ENCODE measurements at regions not wholly inside any gene's neighbourhood (a gene's known extent, or its start where the extent isn't known, plus 50 kb on each side); places are given as distances from the start of the nearest gene placed in this dataset.

DNA sequence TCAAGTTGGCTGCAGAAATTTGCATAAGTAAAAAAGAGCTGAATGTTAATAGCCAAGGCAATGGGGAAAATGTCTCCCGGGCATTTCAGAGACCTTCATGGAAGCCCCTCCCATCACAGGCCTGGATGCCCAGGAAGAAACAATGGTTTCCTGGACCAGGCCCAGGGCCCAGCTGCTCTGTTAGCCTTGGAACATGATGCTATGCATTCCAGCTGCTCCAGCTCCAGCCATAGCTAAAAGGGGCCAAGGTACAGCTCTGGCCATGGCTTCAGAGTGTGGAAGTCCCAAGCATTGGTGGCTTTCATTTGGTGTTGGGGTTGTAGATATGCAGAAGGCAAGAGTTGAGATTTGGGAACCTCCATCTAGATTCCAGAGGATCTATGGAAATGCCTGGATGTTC, 508.3 kb downstream of the SPRY1 start:
- H3K4me1 ChIP-seq (ENCODE audit: control insufficient read depth in 3 of 3, insufficient read depth in 3 of 3, low read length in 3 of 3) = no peaks in the 10 kb centered on the region
- H3K9me3 ChIP-seq (ENCODE audit: control insufficient read depth in 3 of 3, low read length in 3 of 3) = peaks cover 0 to 2% (median 0%) of the 10 kb centered on the region in 3 donors
- no peak overlapping the region for H3K9ac ChIP-seq (ENCODE audit: low read depth in 1 of 3, low read length in 3 of 3)
- no peaks in the 10 kb centered on the region for H3K36me3 ChIP-seq (ENCODE audit: control insufficient read depth in 3 of 3, insufficient read depth in 3 of 3, low read length in 3 of 3)
- no peak overlapping the region for H3K4me3 ChIP-seq (ENCODE audit: low read length in 3 of 3)
- H3K27me3 ChIP-seq (ENCODE audit: control insufficient read depth in 3 of 3, insufficient read depth in 3 of 3, low read length in 3 of 3) = no peaks in the 10 kb centered on the region
- H3K27ac ChIP-seq (ENCODE audit: low read depth, low read length) = no peak overlapping the region

DNA sequence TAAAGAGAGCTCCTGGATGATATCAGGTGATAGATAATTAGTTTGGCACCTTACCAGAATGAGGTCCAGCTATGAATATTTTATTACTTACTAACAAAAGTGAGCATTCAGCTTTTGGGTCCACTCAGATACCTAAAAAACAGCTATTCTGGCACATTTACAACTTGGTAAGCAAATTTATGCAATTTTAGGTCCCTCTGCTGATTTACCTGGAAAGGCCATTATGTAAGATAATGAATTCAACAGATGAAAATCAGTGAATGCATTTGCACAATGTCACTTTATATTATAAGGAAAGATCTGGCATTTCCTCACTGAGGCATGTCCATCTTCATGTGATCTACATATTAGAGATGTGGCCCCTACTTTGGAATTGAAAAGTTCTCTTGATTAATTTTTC, 517.0 kb downstream of the SPRY1 start:
- no peaks in the 10 kb centered on the region for H3K36me3 ChIP-seq (ENCODE audit: control insufficient read depth in 3 of 3, insufficient read depth in 3 of 3, low read length in 3 of 3)
- H3K4me1 ChIP-seq (ENCODE audit: control insufficient read depth in 3 of 3, insufficient read depth in 3 of 3, low read length in 3 of 3) = no peaks in the 10 kb centered on the region

DNA sequence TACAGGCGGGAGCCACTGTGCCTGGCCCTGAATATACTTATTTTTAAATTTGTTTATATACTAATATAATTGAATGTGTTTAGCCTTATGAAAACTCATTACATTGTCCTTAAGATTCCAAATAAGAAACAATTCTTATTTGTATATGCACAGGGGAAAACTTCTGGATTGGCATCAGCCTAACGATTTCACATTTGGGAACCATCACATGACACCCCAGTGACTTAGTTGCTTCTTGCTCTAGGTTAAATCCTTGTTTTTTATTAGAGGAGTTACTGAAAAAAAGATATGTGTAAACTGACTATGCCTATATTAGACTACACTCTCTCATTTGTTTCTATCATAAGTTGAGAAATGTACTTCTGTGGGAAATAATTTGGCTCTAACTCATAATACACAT, 520.2 kb downstream of the SPRY1 start:
- H3K9me3 ChIP-seq (ENCODE audit: control insufficient read depth in 3 of 3, low read length in 3 of 3) = no peaks in the 10 kb centered on the region
- H3K27me3 ChIP-seq (ENCODE audit: control insufficient read depth in 3 of 3, insufficient read depth in 3 of 3, low read length in 3 of 3) = no peaks in the 10 kb centered on the region
- no peak overlapping the region for H3K4me3 ChIP-seq (ENCODE audit: low read length in 3 of 3)
- no peak overlapping the region for H3K27ac ChIP-seq (ENCODE audit: low read depth, low read length)
- no peak overlapping the region for H3K9ac ChIP-seq (ENCODE audit: low read depth in 1 of 3, low read length in 3 of 3)
- H3K4me1 ChIP-seq (ENCODE audit: control insufficient read depth in 3 of 3, insufficient read depth in 3 of 3, low read length in 3 of 3) = no peaks in the 10 kb centered on the region
- H3K36me3 ChIP-seq (ENCODE audit: control insufficient read depth in 3 of 3, insufficient read depth in 3 of 3, low read length in 3 of 3) = no peaks in the 10 kb centered on the region

More for the DNA sequence above, 517.0 kb downstream of the SPRY1 start:
- Histone ChIP-seq H3K4me3 (ENCODE audit: low read length in 3 of 3) (no peak overlapping the region), H3K9ac (ENCODE audit: low read depth in 1 of 3, low read length in 3 of 3) (no peak overlapping the region), H3K27ac (ENCODE audit: low read depth, low read length) (no peak overlapping the region), H3K27me3 (ENCODE audit: control insufficient read depth in 3 of 3, insufficient read depth in 3 of 3, low read length in 3 of 3) (no peaks in the 10 kb centered on the region), H3K9me3 (ENCODE audit: control insufficient read depth in 3 of 3, low read length in 3 of 3) (no peaks in the 10 kb centered on the region)

DNA sequence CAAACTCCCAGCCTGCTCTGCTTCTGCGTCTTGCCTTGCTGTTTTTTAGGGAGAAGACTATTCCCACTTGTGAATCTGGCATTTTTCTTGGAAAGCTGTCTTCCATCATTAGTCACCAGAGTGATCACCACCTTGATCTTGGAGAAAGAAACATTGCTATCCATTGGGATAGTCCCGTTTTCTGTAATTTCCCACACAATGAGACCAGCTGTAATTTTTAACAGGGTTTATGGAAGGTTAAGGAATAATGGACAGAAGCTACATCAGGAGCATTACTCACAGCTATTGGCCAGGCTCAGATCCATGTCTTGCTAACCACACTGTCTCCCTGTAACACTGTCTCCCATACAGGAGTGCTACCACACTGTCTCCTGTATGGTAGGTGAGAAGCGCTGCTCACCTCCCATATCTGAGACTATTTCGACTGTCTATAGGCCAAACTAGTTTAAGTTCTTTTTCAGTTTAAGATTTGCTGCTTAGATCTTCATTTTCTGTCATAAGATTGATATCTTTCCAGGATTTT, 523.0 kb downstream of the SPRY1 start:
- H3K27me3 ChIP-seq (ENCODE audit: control insufficient read depth in 3 of 3, insufficient read depth in 3 of 3, low read length in 3 of 3) = no peaks in the 10 kb centered on the region
- H3K27ac ChIP-seq (ENCODE audit: low read depth, low read length) = no peak overlapping the region
- H3K9me3 ChIP-seq (ENCODE audit: control insufficient read depth in 3 of 3, low read length in 3 of 3) = no peaks in the 10 kb centered on the region
- H3K36me3 ChIP-seq (ENCODE audit: control insufficient read depth in 3 of 3, insufficient read depth in 3 of 3, low read length in 3 of 3) = no peaks in the 10 kb centered on the region
- H3K4me3 ChIP-seq (ENCODE audit: low read length in 3 of 3) = no peak overlapping the region
- no peak overlapping the region for H3K9ac ChIP-seq (ENCODE audit: low read depth in 1 of 3, low read length in 3 of 3)
- no peaks in the 10 kb centered on the region for H3K4me1 ChIP-seq (ENCODE audit: control insufficient read depth in 3 of 3, insufficient read depth in 3 of 3, low read length in 3 of 3)

- H3K9me3 ChIP-seq (ENCODE audit: control insufficient read depth in 3 of 3, low read length in 3 of 3) = no peaks in the 10 kb centered on the region
- H3K36me3 ChIP-seq (ENCODE audit: control insufficient read depth in 3 of 3, insufficient read depth in 3 of 3, low read length in 3 of 3) = peaks cover 0 to 2% (median 0%) of the 10 kb centered on the region in 3 donors
- H3K4me3 ChIP-seq (ENCODE audit: low read length in 3 of 3) = no peak overlapping the region
- H3K27me3 ChIP-seq (ENCODE audit: control insufficient read depth in 3 of 3, insufficient read depth in 3 of 3, low read length in 3 of 3) = no peaks in the 10 kb centered on the region
- H3K9ac ChIP-seq (ENCODE audit: low read depth in 1 of 3, low read length in 3 of 3) = no peak overlapping the region
- no peaks in the 10 kb centered on the region for H3K4me1 ChIP-seq (ENCODE audit: control insufficient read depth in 3 of 3, insufficient read depth in 3 of 3, low read length in 3 of 3)
- H3K27ac ChIP-seq (ENCODE audit: low read depth, low read length) = no peak overlapping the region
Observed at GRCh38 chr4:123921339-123921738, 524.7 kb downstream of the SPRY1 start.

GRCh38 chr4:123922847-123923246, 526.3 kb downstream of the SPRY1 start:
- H3K27ac ChIP-seq (ENCODE audit: low read depth, low read length) = no peak overlapping the region
- H3K9me3 ChIP-seq (ENCODE audit: control insufficient read depth in 3 of 3, low read length in 3 of 3) = no peaks in the 10 kb centered on the region
- H3K4me1 ChIP-seq (ENCODE audit: control insufficient read depth in 3 of 3, insufficient read depth in 3 of 3, low read length in 3 of 3) = no peaks in the 10 kb centered on the region
- no peaks in the 10 kb centered on the region for H3K27me3 ChIP-seq (ENCODE audit: control insufficient read depth in 3 of 3, insufficient read depth in 3 of 3, low read length in 3 of 3)
- peaks cover 0 to 2% (median 0%) of the 10 kb centered on the region in 3 donors for H3K36me3 ChIP-seq (ENCODE audit: control insufficient read depth in 3 of 3, insufficient read depth in 3 of 3, low read length in 3 of 3)
- H3K9ac ChIP-seq (ENCODE audit: low read depth in 1 of 3, low read length in 3 of 3) = no peak overlapping the region
- no peak overlapping the region for H3K4me3 ChIP-seq (ENCODE audit: low read length in 3 of 3)

DNA sequence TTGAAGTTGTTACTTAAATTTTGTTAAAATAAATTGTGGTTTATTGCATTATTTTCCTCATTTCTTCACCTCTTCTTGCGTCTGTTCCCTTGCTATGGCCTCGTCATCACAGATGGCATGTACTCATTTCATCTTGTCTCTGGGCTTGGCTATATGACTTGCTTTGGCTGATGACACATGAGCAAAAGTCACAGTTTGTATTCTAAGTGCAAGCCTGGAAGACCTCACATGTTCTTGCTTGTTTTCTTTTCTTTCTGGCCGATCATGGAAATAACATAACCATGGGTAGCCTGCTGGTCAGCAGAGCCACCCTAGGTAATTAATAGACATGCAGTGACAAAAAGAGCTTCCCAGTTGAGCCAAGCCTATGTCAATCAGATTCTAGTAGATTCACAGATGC, 527.9 kb downstream of the SPRY1 start:
- Histone ChIP-seq H3K27ac (ENCODE audit: low read depth, low read length) (no peak overlapping the region), H3K9me3 (ENCODE audit: control insufficient read depth in 3 of 3, low read length in 3 of 3) (no peaks in the 10 kb centered on the region), H3K9ac (ENCODE audit: low read depth in 1 of 3, low read length in 3 of 3) (no peak overlapping the region), H3K4me3 (ENCODE audit: low read length in 3 of 3) (no peak overlapping the region), H3K4me1 (ENCODE audit: control insufficient read depth in 3 of 3, insufficient read depth in 3 of 3, low read length in 3 of 3) (no peaks in the 10 kb centered on the region), H3K36me3 (ENCODE audit: control insufficient read depth in 3 of 3, insufficient read depth in 3 of 3, low read length in 3 of 3) (peaks cover 0 to 2% (median 0%) of the 10 kb centered on the region in 3 donors), H3K27me3 (ENCODE audit: control insufficient read depth in 3 of 3, insufficient read depth in 3 of 3, low read length in 3 of 3) (no peaks in the 10 kb centered on the region)

DNA sequence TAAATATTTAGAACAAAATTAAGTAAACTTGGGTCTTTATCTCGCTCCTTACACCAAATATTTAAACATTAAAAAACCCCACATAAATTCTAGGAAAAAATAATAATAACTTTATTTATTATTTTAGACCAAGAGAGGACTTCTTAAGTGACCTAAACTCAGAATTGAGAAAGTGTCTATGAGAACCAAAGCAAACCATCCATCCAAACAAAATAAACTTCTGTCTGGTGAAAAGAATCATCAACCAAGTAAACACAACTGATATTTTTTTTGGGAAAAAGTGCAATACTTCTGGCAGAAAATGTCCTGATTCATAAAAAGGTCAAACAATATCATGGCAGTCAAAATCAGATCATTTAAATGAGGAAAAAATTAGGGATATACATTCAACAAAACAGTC, 533.0 kb downstream of the SPRY1 start:
- peaks cover 0 to 2% (median 0%) of the 10 kb centered on the region in 3 donors for H3K36me3 ChIP-seq (ENCODE audit: control insufficient read depth in 3 of 3, insufficient read depth in 3 of 3, low read length in 3 of 3)
- no peaks in the 10 kb centered on the region for H3K4me1 ChIP-seq (ENCODE audit: control insufficient read depth in 3 of 3, insufficient read depth in 3 of 3, low read length in 3 of 3)
- H3K27ac ChIP-seq (ENCODE audit: low read depth, low read length) = no peak overlapping the region
- H3K9me3 ChIP-seq (ENCODE audit: control insufficient read depth in 3 of 3, low read length in 3 of 3) = no peaks in the 10 kb centered on the region
- no peak overlapping the region for H3K4me3 ChIP-seq (ENCODE audit: low read length in 3 of 3)
- H3K9ac ChIP-seq (ENCODE audit: low read depth in 1 of 3, low read length in 3 of 3) = no peak overlapping the region
- no peaks in the 10 kb centered on the region for H3K27me3 ChIP-seq (ENCODE audit: control insufficient read depth in 3 of 3, insufficient read depth in 3 of 3, low read length in 3 of 3)

DNA sequence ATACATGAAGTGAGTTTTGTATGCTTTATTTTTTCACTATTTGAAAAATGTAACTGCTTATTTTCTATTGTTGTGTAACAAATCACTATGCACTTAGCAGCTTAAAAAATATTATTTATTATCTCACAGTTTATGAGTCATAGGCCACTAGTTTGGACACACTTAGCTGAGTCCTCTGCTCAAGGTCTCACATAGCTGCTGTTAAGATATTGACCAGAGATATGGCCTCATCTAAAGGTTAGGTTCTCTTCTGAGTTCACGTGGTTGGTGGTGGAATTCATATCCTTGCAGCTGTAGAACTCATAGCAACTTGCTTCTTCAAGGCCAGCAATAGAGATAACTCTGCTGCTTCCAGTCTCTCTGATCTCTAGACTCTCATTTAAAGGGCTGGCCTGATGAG, 534.4 kb downstream of the SPRY1 start:
- Histone ChIP-seq H3K36me3 (ENCODE audit: control insufficient read depth in 3 of 3, insufficient read depth in 3 of 3, low read length in 3 of 3) (no peaks in the 10 kb centered on the region), H3K4me3 (ENCODE audit: low read length in 3 of 3) (no peak overlapping the region), H3K27ac (ENCODE audit: low read depth, low read length) (no peak overlapping the region), H3K9me3 (ENCODE audit: control insufficient read depth in 3 of 3, low read length in 3 of 3) (no peaks in the 10 kb centered on the region), H3K9ac (ENCODE audit: low read depth in 1 of 3, low read length in 3 of 3) (no peak overlapping the region), H3K4me1 (ENCODE audit: control insufficient read depth in 3 of 3, insufficient read depth in 3 of 3, low read length in 3 of 3) (no peaks in the 10 kb centered on the region), H3K27me3 (ENCODE audit: control insufficient read depth in 3 of 3, insufficient read depth in 3 of 3, low read length in 3 of 3) (no peaks in the 10 kb centered on the region)

- Histone ChIP-seq H3K4me3 (ENCODE audit: low read length in 3 of 3) (no peak overlapping the region), H3K36me3 (ENCODE audit: control insufficient read depth in 3 of 3, insufficient read depth in 3 of 3, low read length in 3 of 3) (no peaks in the 10 kb centered on the region), H3K27me3 (ENCODE audit: control insufficient read depth in 3 of 3, insufficient read depth in 3 of 3, low read length in 3 of 3) (no peaks in the 10 kb centered on the region), H3K9ac (ENCODE audit: low read depth in 1 of 3, low read length in 3 of 3) (no peak overlapping the region), H3K9me3 (ENCODE audit: control insufficient read depth in 3 of 3, low read length in 3 of 3) (no peaks in the 10 kb centered on the region), H3K4me1 (ENCODE audit: control insufficient read depth in 3 of 3, insufficient read depth in 3 of 3, low read length in 3 of 3) (peaks cover 0 to 3% (median 0%) of the 10 kb centered on the region in 3 donors), H3K27ac (ENCODE audit: low read depth, low read length) (no peak overlapping the region)
Observed at GRCh38 chr4:123934096-123934495, 537.5 kb downstream of the SPRY1 start.

Measured in skeletal muscle tissue (tissue), 3 donors.